Suppressor macrophage treated with lipopolysaccharide for 1 hour (primary cell): ENCODE measurements at regions not wholly inside any gene's neighbourhood (a gene's known extent, or its start where the extent isn't known, plus 50 kb on each side); places are given as distances from the start of the nearest gene placed in this dataset.

ENCODE experiments used
- DNase-seq, 3 donors: peaks; one replicate each; pipeline ENCODE4 v3.0.0-alpha.2; 2020 to 2022

GRCh38 chr14:85798856-85799255 lies 268.9 kb downstream of the FLRT2 start:
- no peak for DNase-seq

GRCh38 chr14:85793533-85793932 lies 263.6 kb downstream of the FLRT2 start:
- DNase-seq: no peak

DNA sequence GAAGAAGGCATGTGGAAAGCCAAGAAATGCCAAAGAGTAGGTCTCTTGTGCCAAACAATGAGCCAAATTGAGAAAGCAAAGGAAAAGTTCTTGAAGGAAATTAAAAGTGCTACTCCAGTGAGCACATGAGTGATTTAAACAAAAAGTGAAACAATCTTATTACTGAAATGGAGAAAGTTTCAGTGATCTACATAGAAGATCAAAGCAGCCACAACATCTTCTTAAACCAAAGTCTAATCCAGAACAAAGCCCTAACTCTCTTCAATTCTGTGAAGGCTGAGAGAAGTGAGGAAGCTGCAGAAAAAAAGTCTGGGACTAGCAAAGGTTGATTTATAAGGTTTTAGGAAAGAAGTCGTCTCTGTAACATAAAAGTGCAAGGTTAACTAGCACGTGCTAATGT lies 259.6 kb downstream of the FLRT2 start:
- no peak for DNase-seq

GRCh38 chr14:85788470-85789233 lies 258.7 kb downstream of the FLRT2 start:
- no peak for DNase-seq

DNA sequence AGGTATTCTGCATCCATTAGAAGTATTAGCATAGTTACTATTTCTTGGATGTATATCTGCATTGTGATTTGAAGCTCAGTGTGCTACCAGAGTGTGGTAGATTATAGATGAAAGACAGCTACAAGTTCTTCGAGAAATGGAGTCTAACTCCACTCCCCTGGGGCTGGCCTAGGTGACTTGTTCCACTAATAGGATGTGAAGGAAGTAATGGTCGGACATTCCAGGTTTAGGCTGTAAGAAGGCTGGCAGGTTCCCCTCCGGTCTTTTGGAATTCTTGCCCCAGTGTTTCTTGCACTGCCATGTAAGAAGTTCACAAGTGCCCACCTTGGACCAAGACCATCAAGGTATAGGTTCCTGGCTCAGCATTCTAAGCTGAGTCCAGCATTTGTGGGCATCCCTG lies 236.4 kb downstream of the FLRT2 start:
- no peak for DNase-seq

- no peak for DNase-seq
Observed at GRCh38 chr14:85764822-85765221, 234.9 kb downstream of the FLRT2 start.

DNA sequence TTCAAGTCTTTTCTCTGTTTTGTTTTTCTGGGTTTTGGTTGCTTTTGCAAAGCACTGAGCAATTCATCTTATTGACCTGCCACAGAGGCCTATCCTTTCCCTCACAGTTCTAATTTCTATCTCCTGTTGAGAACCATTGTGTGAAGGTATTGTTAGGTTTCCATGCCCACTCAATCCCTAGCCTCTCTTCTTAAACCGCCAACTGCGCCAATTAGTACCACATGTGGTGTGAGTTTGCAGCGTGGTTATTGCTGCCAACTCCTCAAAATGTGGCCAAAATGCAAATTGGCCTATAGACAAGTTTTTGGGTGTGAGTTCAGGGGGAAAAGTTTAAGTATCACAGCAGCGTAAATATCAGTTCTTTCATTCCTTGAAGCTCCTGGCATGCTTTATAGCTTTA lies 232.6 kb downstream of the FLRT2 start:
- DNase-seq: no peak

- no peak for DNase-seq
Observed at GRCh38 chr14:85752175-85752574, 222.2 kb downstream of the FLRT2 start.

GRCh38 chr14:85744573-85744972 lies 214.6 kb downstream of the FLRT2 start:
- no peak for DNase-seq

DNA sequence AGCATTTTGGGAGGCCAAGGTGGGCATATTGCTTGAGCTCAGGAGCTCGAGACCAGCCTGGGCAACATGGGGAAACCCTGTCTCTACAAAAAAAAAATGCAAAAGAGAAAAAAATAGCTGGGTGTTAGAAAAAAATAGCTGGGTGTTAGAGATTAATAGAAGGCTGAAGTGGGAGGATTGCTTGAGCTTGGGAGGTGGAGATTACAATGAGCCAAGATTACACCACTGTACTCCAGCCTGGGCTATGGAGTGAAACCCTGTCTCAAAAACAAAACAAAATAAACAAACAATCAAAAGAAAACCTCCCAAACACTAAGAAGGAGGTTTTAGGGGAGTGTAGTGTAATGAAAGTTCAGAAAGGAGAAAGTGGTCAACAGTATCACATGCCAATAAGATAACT lies 202.1 kb downstream of the FLRT2 start:
- DNase-seq: no peak

GRCh38 chr14:85731186-85731585 lies 201.2 kb downstream of the FLRT2 start:
- DNase-seq: no peak

GRCh38 chr14:85728476-85729065 lies 198.6 kb downstream of the FLRT2 start:
- no peak for DNase-seq

DNA sequence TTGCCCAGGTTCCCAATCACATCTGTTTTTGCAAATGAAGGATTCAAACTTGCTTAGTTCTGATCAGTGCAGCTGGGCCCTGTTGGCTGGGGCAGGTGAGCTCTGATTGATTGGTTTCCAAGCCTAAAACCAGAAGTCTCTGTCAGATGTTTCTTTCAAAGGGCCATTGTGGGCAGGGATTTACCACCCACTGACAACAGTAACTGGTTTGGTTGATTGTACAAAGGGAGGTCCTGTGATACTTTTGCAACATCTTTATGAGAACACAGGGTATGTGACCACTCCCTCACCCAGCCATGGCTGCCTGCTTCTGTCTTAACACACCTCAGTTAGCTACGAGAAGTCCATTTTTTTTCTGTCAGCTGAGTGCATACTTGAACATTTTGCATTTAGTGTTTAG lies 184.1 kb downstream of the FLRT2 start:
- DNase-seq: no peak

- no peak for DNase-seq
Observed at GRCh38 chr14:85711620-85712019, 181.7 kb downstream of the FLRT2 start.
